ENCODE measurements at regions not wholly inside any gene's neighbourhood (a gene's known extent, or its start where the extent isn't known, plus 50 kb on each side); places are given as distances from the start of the nearest gene placed in this dataset.

GRCh38 chr6:23267651-23268050, 698.3 kb downstream of the HDGFL1 start:
- Histone ChIP-seq H3K27me3 (ENCODE audit: insufficient read depth in 3 of 3, low read length in 2 of 3) (no peaks in the 10 kb centered on the region), H3K9me3 (no peaks in the 10 kb centered on the region), H3K4me1 (no peaks in the 10 kb centered on the region), H3K4me3 (no peak overlapping the region), H3K27ac (no peak overlapping the region), H3K36me3 (ENCODE audit: insufficient read depth in 1 of 2, low read depth in 1 of 2) (no peaks in the 10 kb centered on the region)
- DNase-seq: no peak
- 74 to 87% (median 86%) methylated on average over 2 of the region's 2 CpGs for WGBS, 3 donors
- ATAC-seq: no peak
- intact Hi-C loops (cut with DNase I): no loop called here
- no peak for TF ChIP-seq CTCF (IDR thresholded peaks at IDR 0.05)

- no peak for ATAC-seq
- WGBS, 3 donors: 74 to 87% (median 81%) methylated on average over 4 of the region's 4 CpGs
- Histone ChIP-seq H3K4me1 (no peaks in the 10 kb centered on the region), H3K27ac (no peak overlapping the region), H3K4me3 (no peak overlapping the region), H3K27me3 (ENCODE audit: insufficient read depth in 3 of 3, low read length in 2 of 3) (no peaks in the 10 kb centered on the region), H3K9me3 (no peaks in the 10 kb centered on the region), H3K36me3 (ENCODE audit: insufficient read depth in 1 of 2, low read depth in 1 of 2) (no peaks in the 10 kb centered on the region)
- no peak for TF ChIP-seq CTCF (IDR thresholded peaks at IDR 0.05)
- intact Hi-C loops (cut with DNase I): no loop called here
- DNase-seq: no peak
Observed at GRCh38 chr6:23268348-23268747, 699.0 kb downstream of the HDGFL1 start.

- WGBS, 3 donors: 49 to 55% (median 54%) methylated on average over 3 of the region's 3 CpGs
- ATAC-seq (no peak), DNase-seq (no peak)
- intact Hi-C loops (cut with DNase I): no loop called here
- H3K36me3 ChIP-seq (ENCODE audit: insufficient read depth in 1 of 2, low read depth in 1 of 2): no peaks in the 10 kb centered on the region
- no peaks in the 10 kb centered on the region for H3K27me3 ChIP-seq (ENCODE audit: insufficient read depth in 3 of 3, low read length in 2 of 3)
- no peak overlapping the region for H3K27ac ChIP-seq
- no peaks in the 10 kb centered on the region for H3K9me3 ChIP-seq
- no peak for TF ChIP-seq CTCF (IDR thresholded peaks at IDR 0.05)
- no peak overlapping the region for H3K4me3 ChIP-seq
- H3K4me1 ChIP-seq: no peaks in the 10 kb centered on the region
Observed at GRCh38 chr6:23269436-23269835, 700.1 kb downstream of the HDGFL1 start.

GRCh38 chr6:23272536-23272935, 703.2 kb downstream of the HDGFL1 start:
- H3K36me3 ChIP-seq (ENCODE audit: insufficient read depth in 1 of 2, low read depth in 1 of 2): no peaks in the 10 kb centered on the region
- no peaks in the 10 kb centered on the region for H3K4me1 ChIP-seq
- no peak for TF ChIP-seq CTCF (IDR thresholded peaks at IDR 0.05)

GRCh38 chr6:23277521-23278179, 708.3 kb downstream of the HDGFL1 start:
- ATAC-seq (no peak), DNase-seq (no peak)
- intact Hi-C loops (cut with DNase I): no loop called here
- Histone ChIP-seq H3K27me3 (ENCODE audit: insufficient read depth in 3 of 3, low read length in 2 of 3) (no peaks in the 10 kb centered on the region), H3K27ac (no peak overlapping the region), H3K4me3 (no peak overlapping the region), H3K9me3 (no peaks in the 10 kb centered on the region), H3K36me3 (ENCODE audit: insufficient read depth in 1 of 2, low read depth in 1 of 2) (no peaks in the 10 kb centered on the region), H3K4me1 (no peaks in the 10 kb centered on the region)
- 78 to 81% (median 79%) methylated on average over 4 of the region's 4 CpGs for WGBS, 3 donors
- TF ChIP-seq CTCF (IDR thresholded peaks at IDR 0.05): no peak

More at GRCh38 chr6:23272536-23272935, 703.2 kb downstream of the HDGFL1 start:
- intact Hi-C loops (cut with DNase I): no loop called here
- no peak for ATAC-seq
- no peak for DNase-seq
- Histone ChIP-seq H3K27me3 (ENCODE audit: insufficient read depth in 3 of 3, low read length in 2 of 3) (no peaks in the 10 kb centered on the region), H3K9me3 (no peaks in the 10 kb centered on the region), H3K4me3 (no peak overlapping the region), H3K27ac (no peak overlapping the region)
